ENCODE measurements at regions not wholly inside any gene's neighbourhood (a gene's known extent, or its start where the extent isn't known, plus 50 kb on each side); places are given as distances from the start of the nearest gene placed in this dataset.

GRCh38 chr11:26062660-26063059, 269.3 kb upstream of the ANO3 start:
- H3K4me3 ChIP-seq (replicated peaks in 1 of 2; ENCODE audit: low read depth in 2 of 2, low read length in 2 of 2), result no peak overlapping the region
- DNase-seq (ENCODE audit: low read depth in 2 of 2), result peak in 1 of 2 donors; percentile 49
- TF ChIP-seq CTCF (IDR thresholded peaks at IDR 0.05; ENCODE audit: low read depth, low read length), result no peak

DNA sequence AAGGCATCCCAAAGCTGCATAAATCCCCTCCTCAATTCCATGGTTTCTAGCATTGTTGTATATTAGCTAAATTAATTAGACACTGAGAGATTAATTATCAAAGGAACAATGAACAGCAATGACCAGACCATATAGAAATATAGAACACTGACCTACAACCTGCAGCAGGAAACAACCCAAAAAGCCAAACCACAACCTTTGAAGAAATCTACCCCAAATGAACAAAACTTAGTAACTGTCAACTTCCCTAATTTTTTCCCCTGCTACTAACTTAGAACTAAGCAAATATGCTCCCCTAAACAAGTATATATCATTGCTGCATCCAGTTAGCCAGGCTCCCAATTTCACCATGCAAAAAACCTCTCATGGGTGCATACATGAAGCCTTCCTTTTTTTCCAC, 268.0 kb upstream of the ANO3 start:
- DNase-seq (ENCODE audit: low read depth in 2 of 2), result no peak
- H3K4me3 ChIP-seq (replicated peaks in 1 of 2; ENCODE audit: low read depth in 2 of 2, low read length in 2 of 2), result no peak overlapping the region
- TF ChIP-seq CTCF (IDR thresholded peaks at IDR 0.05; ENCODE audit: low read depth, low read length), result no peak

GRCh38 chr11:26065944-26066343, 266.0 kb upstream of the ANO3 start:
- no peak for TF ChIP-seq CTCF (IDR thresholded peaks at IDR 0.05; ENCODE audit: low read depth, low read length)

DNA sequence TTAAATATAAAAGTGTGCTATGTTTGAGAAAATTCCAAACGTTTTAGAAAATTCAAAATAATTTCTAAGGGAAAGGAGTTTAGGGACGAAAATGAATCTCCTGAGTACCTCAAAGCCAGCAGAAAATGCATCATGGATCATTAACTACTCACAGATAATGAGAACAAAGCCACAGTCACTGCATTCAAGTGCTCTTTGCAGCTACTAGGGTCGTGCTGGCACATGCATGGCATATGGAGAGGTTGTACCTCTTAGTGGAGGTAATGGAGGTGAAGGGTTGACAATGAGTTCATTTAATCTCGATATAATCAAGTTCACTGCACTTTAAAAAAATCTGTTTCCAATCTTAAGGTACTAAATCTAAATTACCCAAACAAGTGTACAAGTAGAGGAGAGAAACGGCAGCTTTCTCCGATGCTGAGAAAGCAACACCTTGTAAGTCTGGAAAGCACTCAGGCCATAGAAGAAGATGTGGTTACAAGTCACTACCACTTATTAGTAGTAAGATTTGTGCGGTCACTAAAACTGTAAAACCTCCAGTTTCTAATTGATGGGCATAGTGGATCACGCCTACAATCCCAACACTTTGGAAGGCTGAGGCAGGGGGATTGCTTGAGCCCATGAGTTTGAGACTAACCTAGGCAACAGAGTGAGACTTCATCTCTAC, 261.1 kb upstream of the ANO3 start:
- no peak for TF ChIP-seq CTCF (IDR thresholded peaks at IDR 0.05; ENCODE audit: low read depth, low read length)
- H3K4me3 ChIP-seq (replicated peaks in 1 of 2; ENCODE audit: low read depth in 2 of 2, low read length in 2 of 2), result no peak overlapping the region
- DNase-seq (ENCODE audit: low read depth in 2 of 2), result no peak

More at GRCh38 chr11:26065944-26066343, 266.0 kb upstream of the ANO3 start:
- no peak overlapping the region for H3K4me3 ChIP-seq (replicated peaks in 1 of 2; ENCODE audit: low read depth in 2 of 2, low read length in 2 of 2)
- peak in 1 of 2 donors; percentile 15 for DNase-seq (ENCODE audit: low read depth in 2 of 2)

GRCh38 chr11:26072614-26073153, 259.2 kb upstream of the ANO3 start:
- DNase-seq (ENCODE audit: low read depth in 2 of 2), result no peak
- TF ChIP-seq CTCF (IDR thresholded peaks at IDR 0.05; ENCODE audit: low read depth, low read length), result no peak
- no peak overlapping the region for H3K4me3 ChIP-seq (replicated peaks in 1 of 2; ENCODE audit: low read depth in 2 of 2, low read length in 2 of 2)

GRCh38 chr11:26073646-26074045, 258.3 kb upstream of the ANO3 start:
- no peak for TF ChIP-seq CTCF (IDR thresholded peaks at IDR 0.05; ENCODE audit: low read depth, low read length)
- no peak overlapping the region for H3K4me3 ChIP-seq (replicated peaks in 1 of 2; ENCODE audit: low read depth in 2 of 2, low read length in 2 of 2)

More at GRCh38 chr11:26073646-26074045, 258.3 kb upstream of the ANO3 start:
- DNase-seq (ENCODE audit: low read depth in 2 of 2), result no peak
